Pons (tissue), 1 donor: ENCODE measurements at regions not wholly inside any gene's neighbourhood (a gene's known extent, or its start where the extent isn't known, plus 50 kb on each side); places are given as distances from the start of the nearest gene placed in this dataset.
A peak's percentile ranks its signal among the peaks of the same experiment; 100 is the strongest.

ENCODE experiments used
- DNase-seq: peaks from one replicate; pipeline ENCODE4 v3.0.0-alpha.2; 2016; ENCODE audit warnings: low spot score

DNA sequence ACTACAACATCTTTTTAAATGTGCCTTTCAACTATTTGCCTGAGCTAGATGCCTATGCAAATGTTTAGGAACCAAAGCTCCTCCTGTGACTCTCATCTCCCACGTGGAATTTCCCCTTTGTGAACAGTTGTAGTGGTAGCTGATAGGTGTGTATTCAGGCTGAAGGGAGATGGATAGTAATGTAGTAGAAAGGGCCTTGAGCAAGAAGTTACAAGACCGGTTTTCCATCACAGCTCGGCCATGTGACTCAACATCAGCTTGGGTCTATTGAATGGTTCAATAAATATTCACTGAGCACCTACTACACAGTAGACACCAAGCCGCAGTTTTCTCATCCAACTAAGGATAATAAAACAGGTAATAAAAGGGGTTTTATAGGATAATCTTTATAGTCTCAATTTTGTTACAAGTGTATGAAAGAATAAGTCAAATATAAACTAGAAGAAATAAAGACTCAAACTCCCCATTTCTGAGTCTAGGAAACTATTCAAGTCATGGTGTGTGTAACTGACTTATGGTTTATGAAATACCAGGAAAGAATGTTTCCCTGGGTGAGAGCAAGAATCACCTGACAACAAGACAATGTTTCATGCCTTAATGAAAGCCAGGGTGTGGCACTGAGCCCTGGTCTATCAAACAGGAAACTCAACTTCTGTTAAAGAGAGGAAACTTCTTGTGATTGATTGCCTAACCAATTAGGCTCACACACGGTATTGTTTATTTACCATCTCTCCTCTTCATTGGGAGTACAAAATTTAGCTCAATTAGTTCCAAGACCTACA is 187.1 kb upstream of the SPEF2 start:
- no peak for DNase-seq

DNA sequence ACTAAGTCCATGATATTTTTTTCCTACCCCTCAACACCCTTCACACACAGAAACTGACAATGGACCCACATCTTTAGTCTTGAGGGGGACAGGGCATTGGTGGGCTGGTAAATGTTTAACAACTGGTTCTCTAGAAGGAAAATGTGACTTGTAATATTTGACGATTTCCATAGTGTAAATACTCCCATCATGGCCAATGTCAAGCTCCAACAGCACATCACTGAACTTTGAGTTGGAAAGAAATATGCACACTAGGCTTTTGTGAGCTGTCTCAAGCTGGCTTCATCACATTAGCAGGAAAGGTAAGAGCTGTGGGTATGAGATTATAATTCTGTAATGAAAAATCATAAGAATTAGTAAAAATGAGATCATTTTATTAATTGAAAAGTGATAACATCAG is 189.9 kb upstream of the PRLR start:
- no peak for DNase-seq

DNA sequence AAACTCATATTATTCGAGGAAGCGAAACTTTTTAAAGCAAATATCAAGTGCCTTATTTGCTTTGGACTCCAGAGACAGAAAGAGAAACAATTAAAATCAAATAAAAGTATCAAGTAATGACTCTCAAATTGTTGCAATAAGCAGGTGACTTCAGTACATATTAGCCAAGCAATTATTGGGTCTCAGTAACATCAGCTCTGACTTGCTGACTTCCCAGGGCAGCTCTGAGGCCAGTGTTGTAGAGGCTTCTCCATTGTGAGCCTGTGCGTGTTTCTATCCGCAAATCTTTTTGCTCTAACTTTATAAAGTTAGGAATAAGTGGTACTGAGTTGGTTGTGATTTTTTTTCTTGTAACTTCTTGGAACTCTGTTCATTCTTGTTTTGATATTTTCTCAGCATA is 186.8 kb upstream of the PRLR start:
- DNase-seq: no peak

DNA sequence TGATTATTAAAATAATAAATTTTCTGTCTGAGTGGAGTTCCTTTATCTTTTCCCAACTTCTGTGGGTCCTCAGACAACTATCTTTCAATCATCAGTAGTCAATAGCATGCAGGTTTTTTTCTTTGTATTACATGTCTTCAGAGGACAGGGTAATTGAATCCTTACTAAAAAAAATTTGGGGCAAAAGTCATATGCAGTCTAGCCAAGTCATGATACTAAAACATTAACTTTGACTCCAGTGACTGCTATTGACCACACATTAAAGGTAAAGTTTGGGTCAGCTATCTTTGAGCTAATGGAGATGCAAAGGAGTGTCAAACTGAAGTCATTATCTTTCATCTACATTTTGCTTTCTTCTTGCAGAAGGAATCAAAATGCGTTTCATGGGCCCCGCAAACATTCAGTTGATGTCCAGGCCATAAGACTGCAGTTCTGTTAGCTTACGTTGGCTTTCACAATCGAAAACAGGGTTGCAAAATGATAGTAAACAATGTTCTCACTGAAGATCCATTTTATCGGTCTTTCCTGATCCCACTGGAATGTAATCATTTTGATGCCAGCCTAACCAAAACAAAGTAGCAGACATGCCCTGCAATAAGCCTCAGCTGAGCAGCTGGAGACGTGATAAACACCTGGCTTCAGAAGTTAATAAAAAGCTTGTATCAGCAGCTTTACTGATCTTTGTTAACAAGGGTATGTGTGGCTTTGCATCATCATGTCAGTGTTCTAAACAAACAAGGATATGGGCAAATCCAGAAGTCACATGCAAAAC is 186.1 kb upstream of the PRLR start:
- DNase-seq: no peak

- DNase-seq: no peak
Measured at GRCh38 chr5:35415309-35415708, 185.0 kb upstream of the PRLR start.

DNA sequence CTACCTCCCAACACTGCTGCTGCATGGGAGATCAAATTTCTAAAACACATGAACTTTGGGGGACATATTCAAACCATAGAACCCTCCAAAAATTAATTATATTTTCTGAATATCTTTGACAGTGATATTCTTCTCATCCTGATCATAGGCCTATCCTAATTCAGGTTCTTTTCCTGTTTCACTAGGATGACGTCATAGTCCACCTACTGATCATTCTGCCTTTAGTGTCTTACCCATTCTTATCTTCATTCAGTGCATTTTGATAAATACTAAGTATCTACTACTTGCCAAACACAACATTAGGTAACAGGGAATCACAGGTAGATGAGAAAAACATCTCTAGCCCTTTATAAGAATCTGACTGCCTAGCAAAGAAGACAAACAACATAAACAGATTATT is 179.1 kb upstream of the PRLR start:
- DNase-seq: no peak

DNA sequence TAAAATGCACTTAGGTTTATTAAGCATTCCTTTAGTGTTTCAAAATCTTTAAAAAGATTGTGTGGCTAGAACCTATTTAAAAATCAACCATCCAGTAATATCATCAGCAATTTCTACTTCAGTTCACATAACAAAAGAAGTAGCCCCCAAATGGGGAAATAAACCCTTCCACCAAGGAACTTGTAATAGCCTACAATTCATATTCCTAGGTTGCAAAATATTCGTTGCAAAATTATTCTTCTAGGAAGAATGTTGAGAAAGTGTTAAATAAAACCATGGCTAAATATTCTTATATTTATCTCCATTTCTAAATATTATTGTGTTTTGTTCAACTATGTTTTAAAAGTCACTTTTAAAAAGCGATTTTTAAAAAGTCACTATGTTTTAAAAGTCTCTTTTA is 177.9 kb upstream of the PRLR start:
- no peak for DNase-seq

DNA sequence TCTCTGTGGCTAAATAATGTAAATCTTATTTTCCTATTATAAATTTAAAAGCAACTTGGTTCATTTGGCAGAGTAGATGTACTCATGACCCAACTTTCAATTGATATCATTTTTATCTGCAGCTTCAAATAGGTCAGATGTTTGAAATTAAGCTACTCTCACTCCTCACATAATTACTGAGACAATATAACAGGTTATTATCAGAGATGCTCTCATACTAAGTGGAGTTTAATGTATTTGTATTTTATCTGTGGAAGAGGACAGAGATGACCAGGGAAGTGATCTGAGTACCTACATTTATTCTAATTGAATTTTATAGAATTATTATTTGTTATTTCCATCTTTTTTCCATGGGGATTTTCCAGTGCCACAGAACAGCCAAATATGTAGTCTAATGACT is 177.4 kb upstream of the PRLR start:
- no peak for DNase-seq

DNA sequence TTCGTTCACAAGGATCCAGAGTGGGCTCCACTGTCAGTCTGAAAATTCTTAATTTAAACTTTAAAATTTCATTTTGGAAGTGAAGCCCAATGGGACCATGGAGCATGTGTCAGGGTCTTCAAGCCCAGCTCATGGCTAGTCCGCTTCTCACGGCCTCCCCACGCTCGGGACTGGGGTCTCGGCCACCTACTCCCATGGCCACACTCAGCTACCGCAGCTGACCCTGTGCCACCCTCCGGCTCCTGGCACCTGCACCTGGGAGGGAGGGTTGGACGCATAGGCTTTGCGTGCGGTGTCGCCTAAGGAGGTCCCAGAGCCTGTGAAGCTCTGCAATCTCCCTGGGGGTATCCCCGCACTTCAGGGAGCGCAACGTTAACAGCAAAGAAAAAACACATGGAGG is 175.7 kb upstream of the PRLR start:
- no peak for DNase-seq

- DNase-seq: no peak
Measured at GRCh38 chr5:35404701-35405100, 174.4 kb upstream of the PRLR start.

DNA sequence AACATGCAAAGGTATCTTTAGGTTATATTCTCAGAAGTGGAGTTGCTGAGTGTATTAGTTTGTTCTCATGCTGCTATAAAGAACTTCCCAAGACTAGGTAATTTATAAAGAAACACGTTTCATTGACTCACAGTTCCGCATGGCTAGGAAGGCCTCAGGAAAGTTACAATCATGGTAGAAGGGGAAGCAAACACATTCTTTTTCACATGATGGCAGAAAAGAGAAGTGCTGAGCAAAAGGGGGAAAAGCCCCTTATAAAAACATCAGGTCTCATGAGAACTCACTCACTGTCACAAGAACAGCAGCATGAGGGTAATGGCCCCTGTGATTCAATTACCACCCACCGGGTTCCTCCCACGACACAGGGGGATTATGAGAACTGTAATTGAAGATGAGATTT is 163.6 kb upstream of the PRLR start:
- no peak for DNase-seq

GRCh38 chr5:35384658-35385057 is 154.4 kb upstream of the PRLR start:
- no peak for DNase-seq

GRCh38 chr5:35383041-35383440 is 152.8 kb upstream of the PRLR start:
- no peak for DNase-seq

DNA sequence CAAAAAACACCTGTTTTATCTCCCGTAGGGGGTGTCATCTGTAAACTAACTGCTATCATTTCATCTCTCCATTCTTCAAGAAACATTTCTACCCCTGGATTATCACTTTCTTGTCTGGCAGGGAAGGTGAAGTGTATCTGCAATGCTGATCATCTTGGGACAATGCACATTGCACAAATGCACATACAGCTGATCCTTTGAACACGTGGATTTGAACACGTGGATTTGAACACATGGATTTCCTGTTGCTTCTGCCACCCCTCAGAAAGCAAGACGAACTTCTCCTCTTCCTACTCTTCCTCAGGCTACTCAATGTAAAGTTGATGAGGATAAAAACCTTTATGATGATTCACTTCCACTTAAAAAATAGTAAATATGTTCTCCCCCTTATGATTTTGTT is 147.4 kb upstream of the PRLR start:
- DNase-seq: no peak

- DNase-seq: no peak
Measured at GRCh38 chr5:35374584-35374983, 144.3 kb upstream of the PRLR start.

- no peak for DNase-seq
Measured at GRCh38 chr5:35373249-35373648, 143.0 kb upstream of the PRLR start.

DNA sequence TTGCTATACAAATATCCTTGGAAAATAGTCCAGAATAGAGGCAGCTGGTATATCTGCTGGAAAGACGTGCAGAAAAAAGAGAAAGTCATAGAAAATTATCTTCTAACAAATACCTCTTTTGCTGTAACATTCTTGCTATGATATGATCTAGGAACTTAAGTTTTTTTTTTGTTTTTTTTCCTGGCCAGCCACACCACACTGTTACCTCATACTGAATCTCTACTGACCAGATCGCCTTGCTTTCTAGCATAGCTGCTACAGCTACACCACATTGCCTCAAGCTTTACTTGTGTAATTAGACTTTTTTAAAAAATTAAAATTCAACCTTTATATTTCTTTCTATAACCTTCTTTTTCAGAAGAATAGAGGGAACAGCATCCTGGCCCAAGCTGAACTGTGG is 142.2 kb upstream of the PRLR start:
- no peak for DNase-seq

GRCh38 chr5:35371951-35372426 is 141.7 kb upstream of the PRLR start:
- DNase-seq: no peak

DNA sequence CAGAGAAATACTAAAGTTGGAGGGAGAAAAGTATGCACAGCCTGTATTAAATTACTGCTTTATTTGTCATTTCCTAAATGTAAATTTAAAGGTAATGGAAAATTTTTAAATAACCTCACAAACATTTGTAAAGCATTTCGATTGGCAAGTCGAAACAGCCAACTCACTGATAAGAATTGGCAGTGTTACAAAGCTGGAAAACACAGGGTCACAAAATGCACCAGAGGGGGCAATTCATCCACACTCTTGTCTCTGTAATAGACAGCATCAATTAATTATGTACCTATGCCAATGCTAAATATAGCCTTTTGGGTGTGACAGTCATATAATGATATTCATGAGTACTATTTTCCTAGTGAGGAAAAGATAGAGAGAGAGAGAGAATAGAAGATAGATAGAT is 140.6 kb upstream of the PRLR start:
- DNase-seq: no peak

DNA sequence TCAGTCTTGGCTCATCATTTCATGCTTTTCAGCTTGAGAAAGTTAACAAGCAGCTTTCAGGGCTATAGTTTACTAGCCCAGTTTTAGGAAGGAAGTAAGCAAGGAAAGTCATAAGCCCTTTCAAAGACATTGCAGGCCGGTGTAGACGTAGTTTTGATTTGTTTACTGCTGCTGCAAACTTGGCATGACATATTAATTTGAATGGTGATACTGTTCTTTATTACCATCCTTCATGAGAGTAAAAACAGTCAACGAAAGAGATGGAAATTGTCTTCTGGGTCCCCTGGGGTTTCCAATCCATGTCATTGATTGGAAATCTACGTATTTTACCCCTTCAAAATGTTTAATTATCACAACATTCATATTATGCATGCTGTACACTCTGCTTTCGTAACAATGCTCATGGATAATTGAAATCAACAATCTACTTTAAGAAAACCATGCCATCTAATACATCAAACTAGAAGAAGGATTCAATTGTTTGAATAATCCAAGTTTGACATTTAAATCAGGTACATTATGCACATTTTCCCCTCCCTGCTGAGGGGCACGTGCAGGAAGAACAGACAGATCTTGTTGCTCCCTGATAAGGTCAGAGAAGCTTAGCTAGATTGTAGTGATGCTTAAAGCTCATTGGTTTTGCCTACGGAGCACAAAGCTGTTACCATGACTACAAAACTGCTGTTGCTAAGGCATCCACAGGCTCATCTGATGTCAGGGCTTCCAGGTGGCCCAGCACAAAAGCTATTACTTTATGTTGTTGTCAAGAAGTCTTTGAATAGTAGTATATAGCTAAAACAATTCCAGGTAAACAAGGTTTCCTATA is 139.9 kb upstream of the PRLR start:
- DNase-seq: peak; percentile 13

DNA sequence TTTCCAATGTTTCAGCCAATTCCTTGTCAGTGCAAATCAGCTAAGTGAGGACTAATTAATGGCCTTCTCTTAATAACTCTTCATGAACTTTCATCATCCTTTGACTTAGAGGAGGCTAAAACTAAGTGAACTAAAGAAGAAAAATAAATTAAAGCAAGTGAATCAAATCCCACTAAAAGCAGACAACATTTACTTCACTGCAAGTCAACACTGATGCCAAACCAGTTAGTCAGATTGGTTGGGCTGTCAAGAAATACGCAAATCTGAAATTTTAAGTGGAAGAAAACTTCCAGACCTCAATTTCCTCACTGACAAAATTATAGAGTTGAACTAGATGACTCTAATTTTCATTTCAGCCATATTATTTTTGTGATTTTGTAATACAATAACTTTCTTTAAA is 137.2 kb upstream of the PRLR start:
- no peak for DNase-seq

DNA sequence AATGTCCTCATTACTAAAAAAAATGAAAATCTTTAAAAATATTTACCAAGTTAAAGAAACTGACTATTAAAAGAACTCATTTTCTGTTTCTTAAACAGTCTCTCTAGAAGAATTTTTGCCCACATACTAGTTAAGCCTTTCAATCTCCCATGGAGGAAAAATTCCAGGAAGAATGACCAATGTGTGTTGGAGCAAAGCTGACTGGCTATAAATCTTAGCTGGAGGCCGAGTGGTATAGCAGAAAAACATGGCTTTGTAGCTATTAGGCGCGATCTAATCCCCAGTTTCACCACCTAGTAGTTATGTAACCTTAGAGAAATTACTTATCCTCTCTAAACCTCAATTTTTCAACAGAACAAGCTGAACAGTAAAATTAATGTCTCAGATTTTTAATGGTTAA is 135.5 kb upstream of the PRLR start:
- no peak for DNase-seq

- no peak for DNase-seq
Measured at GRCh38 chr5:35364350-35364749, 134.1 kb upstream of the PRLR start.
